T-helper 1 cell (primary cell): ENCODE measurements at regions not wholly inside any gene's neighbourhood (a gene's known extent, or its start where the extent isn't known, plus 50 kb on each side); places are given as distances from the start of the nearest gene placed in this dataset.
"Not testable (repeated sequence)": the region's sequence is repeated elsewhere in the genome, so short reads cannot be mapped to it uniquely, and the experiment has no call there.

Source experiments
- DNase-seq, 5 donors: peaks; one replicate each; pipeline ENCODE4 v3.0.0-alpha.2; 2012 to 2020

DNA sequence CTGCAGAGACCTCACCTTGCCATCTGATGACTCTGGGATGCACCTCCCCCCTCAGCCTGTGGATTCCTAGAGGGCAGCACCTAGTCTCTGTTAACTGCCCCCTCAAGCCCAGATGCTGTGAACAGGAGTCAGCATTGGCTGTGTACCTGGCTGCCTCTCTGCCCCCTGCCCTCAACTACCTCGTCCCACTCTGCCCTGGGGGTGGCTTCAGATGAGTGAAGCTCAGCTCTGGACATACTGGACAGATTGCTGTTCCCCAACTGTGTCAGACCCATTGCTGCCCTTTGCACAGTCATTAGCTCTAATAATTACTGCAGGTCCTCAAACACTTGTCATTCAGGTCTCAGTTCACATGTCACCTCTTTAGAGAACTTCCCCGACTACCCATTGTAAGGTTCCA lies 182.1 kb upstream of the TSHZ3 start:
- no peak for DNase-seq

DNA sequence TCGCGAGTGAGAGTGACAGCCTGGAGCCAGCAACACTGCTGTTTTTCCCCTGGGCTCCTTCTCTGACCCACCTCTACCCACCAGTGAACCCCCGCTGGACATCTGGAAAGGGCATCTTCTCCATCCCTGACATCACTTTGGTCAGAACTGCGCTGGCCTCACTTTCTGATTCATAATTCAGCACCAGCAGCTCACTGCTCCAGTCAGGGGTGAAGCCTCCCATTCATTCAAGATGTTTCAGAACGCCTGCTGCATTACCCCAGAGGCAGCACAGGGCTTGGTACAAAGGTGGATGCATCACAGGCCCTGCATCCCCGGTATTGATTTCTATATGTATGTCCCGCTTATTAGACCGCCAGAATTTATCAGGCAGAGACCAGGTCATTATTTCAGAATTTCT lies 182.8 kb upstream of the TSHZ3 start:
- DNase-seq: no peak

- DNase-seq: no peak
Measured at GRCh38 chr19:31533114-31533513, 183.9 kb upstream of the TSHZ3 start.

DNA sequence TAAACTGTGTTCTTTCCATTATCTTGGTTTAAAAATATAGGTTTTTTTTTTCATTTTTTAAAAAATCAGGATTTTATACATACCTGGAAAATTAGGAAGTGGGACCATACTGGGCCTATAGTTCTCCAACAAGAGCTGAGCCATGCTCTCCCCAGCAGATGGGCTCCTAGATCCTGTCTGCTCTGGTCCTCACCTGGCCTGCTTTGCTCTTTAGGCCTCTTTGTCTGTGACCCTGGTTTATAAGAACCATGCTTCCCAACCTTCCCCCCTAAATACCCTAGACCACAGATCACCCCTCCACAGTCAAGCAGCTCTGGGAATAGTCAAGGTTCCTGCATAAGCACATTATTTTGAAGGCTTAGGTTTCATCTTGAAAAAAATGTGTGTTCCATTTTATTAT lies 185.0 kb upstream of the TSHZ3 start:
- no peak for DNase-seq

GRCh38 chr19:31534786-31535657 lies 185.8 kb upstream of the TSHZ3 start:
- no peak for DNase-seq

DNA sequence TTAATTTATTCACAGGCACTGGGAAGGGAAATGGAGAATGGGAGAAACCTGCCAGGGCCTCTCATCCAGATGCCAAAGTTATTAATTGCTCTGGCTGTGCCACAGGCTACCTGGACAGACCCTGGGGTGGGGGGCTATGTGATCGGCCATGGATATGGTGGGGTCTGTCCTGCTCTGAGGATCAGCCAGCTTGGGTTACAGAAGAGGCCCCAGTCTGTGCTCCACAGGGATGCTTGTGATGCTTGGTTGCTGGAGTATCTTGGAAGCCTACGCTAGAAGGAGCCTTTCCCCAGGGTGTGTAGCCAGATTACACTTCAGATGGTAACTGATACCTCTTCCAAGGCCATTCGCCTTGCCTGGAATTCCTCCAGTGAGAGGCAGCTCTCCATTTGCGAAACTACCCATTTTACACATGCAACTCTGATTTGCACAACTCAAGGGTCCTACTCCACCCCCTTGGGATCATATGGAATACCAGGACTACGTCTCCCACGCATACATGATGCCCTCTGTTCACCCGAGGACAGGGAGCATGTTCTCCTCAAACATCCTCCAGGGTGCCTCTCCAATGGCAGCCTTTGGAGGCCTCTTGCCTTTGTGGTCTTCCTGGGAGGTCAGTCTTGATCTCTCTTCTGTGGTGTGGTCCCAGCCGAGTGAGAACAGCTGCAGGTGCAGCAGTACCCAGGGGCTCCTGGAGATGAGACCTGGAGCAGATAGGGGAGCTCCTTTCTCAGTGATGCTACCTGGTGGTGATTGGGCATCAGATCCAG lies 186.6 kb upstream of the TSHZ3 start:
- no peak for DNase-seq

- no peak for DNase-seq
Measured at GRCh38 chr19:31537136-31537535, 187.9 kb upstream of the TSHZ3 start.

DNA sequence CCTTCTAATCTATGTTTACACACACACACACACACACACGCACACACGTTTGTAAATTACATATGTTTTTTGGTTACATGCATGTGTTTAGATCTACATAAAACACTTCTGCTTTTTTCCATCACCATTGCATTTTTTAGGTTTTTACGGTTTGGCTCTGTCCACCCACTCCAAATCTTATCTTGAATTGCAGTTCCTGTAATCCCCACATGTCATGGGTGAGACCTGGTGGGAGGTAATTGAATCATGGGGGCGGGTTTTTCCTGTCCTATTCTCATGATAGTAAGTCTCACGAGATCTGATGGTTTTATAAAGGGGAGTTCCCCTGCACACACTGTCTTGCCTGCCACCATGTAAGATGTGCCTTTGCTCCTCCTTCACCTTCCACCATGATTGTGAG lies 188.7 kb upstream of the TSHZ3 start:
- not testable (repeated sequence) for DNase-seq

GRCh38 chr19:31538879-31539278 lies 189.6 kb upstream of the TSHZ3 start:
- no peak for DNase-seq

- DNase-seq: no peak
Measured at GRCh38 chr19:31539386-31539785, 190.2 kb upstream of the TSHZ3 start.

GRCh38 chr19:31541396-31541795 lies 192.2 kb upstream of the TSHZ3 start:
- no peak for DNase-seq

- DNase-seq: no peak
Measured at GRCh38 chr19:31543456-31543855, 194.2 kb upstream of the TSHZ3 start.

DNA sequence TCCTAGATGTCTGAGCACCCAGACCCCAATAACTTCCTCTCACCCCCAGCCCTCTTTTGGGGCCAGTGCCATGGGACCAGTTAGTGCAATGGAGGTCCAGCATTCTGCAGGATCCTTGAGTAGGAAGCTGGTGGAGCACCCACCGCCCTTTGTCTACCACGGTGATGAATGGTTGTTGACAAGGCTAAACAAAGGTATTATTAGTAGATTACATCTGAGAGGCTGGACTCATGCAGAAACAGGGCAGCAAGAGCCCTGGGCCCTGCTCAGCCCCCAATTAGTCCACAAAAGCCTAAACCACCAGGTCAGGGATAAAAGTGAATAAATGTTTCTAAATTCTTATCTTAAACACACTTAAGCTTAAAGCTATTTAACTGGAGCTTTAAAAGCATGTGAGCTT lies 196.5 kb upstream of the TSHZ3 start:
- DNase-seq: no peak

GRCh38 chr19:31546205-31546960 lies 197.1 kb upstream of the TSHZ3 start:
- no peak for DNase-seq

DNA sequence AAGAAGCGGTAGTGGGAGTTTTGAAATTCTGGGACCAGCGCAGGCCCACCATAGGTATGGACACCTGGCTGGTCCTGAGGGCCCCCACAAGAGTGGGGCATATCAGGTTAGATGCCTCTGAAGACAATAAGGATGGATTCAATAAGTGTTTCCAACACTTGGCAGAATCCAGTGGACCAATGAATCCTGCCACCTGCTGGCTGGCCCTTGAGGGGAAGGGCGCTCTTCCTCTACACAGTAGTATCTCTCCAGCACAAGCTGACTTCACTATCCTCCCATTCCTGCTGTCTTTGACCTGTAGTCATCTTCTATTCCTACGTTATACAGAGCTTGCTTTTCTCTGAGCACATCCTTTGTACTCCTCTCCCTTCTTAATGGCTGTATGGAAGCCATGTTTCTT lies 199.7 kb upstream of the TSHZ3 start:
- DNase-seq: no peak

- no peak for DNase-seq
Measured at GRCh38 chr19:31553112-31553845, 204.0 kb upstream of the TSHZ3 start.

DNA sequence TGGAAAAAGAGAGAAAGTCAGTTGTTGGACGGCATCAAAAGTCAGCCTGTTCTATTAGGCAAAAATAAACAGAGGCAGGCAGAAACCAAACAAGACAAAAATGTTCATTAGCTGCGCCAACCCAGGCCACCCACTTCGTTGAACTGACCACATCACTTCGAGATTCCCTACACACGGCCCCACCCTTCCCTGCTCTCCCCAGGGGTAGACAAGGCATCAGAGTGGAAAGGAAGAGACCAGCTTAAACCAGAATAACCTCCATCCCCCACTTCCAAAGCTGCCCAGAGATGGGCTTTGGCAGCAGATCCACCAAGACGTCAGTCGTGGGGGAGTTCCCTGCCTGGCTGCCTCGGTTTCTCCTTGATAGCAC lies 204.6 kb upstream of the TSHZ3 start:
- no peak for DNase-seq

DNA sequence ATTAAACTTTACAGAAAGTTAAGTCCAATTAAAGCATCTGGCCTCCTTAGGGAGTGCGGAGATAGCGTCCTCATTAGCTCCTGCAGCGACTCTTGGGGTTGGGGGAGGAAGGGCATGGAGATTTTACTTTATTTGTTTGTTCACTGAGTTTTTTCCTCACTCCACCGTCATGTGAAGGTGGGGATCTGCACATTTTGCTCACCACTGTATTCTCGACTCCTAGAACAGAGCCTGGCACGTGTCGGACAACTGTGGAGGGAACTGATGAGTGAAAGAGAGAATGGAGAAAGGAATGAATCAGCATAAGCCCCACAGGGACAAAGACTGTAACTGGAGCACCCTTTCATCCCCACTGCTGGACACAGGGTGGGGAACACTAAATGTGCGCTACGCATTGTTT lies 205.1 kb upstream of the TSHZ3 start:
- no peak for DNase-seq

GRCh38 chr19:31555634-31556215 lies 206.5 kb upstream of the TSHZ3 start:
- no peak for DNase-seq

DNA sequence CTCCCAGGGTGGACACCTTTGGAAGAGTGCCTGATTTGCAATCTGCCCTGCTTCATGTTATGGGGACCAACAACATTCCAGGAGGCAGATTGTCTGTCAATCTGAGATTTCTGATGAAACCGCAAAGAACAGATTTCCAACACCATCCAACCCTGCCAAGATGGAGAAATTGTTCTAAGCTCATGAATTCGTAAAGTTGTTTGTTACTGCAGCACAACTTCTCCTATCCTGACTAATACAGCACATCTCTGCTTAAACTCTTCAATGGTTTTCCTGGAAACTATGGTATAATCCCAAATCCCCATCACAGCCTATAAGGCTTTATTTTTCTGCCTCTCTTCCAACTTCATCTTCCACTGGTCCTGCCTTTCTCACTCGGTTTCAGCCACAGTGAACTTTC lies 210.3 kb upstream of the TSHZ3 start:
- DNase-seq: no peak

DNA sequence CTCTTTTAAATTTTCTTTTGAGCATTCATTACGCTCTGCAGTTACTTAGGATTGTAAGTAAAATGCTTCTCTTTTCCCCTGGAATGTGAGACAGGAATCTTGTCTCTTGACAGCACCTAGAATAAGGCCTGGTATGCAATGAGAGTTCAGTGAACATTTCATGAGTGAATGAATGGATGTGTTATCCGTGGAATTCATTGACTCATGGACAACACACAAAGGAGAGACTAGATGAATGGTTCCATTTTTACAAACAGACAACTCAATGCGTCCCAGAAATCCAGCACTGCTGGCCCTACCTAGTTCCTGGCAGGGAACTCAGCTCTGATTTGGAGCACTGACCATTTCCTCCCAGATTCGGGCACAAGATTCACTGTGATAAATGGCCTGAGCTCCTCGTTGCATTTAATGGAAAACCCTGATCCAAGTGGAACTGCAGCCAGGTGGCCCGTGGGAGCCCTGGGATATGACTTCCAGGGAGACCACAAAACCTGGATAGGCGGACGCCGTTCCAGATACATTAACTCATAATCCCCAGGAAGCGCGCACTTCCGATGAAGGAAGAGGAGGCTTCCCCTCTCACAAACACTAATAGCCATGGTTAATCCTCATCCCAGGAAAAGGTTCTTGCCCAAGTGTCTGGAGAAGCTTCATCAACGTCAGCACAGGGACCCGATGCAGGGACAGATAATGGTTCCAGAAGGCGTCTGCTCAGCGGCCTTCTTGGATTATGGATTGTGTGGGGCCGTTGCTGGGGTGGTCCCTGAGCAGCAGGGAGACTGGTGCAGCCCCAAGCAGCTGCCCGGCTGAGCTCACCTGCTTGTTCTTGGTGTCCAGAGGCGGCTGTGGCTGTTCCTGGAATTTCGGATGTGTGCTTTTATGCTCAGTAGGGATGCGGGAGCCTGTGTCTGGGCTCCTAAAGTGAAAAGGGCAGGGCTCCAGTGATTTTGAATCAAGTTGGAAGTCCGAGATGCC lies 211.1 kb upstream of the TSHZ3 start:
- DNase-seq: no peak
